NCI-H69 (cell line): ENCODE measurements at regions not wholly inside any gene's neighbourhood (a gene's known extent, or its start where the extent isn't known, plus 50 kb on each side); places are given as distances from the start of the nearest gene placed in this dataset.
"Not testable (repeated sequence)": the region's sequence is repeated elsewhere in the genome, so short reads cannot be mapped to it uniquely, and the experiment has no call there.

Experiments used
- DNase-seq: peaks from one replicate; lab custom pipeline; 2025; lab: John Stamatoyannopoulos, UW

GRCh38 chr2:147275943-147276342 is 568.9 kb upstream of the ACVR2A start:
- DNase-seq, result peak; percentile 8

GRCh38 chr2:147273628-147274027 is 571.2 kb upstream of the ACVR2A start:
- no peak for DNase-seq

GRCh38 chr2:147273106-147273505 is 571.7 kb upstream of the ACVR2A start:
- DNase-seq, result no peak

GRCh38 chr2:147269581-147269980 is 575.2 kb upstream of the ACVR2A start:
- not testable (repeated sequence) for DNase-seq

GRCh38 chr2:147260241-147260640 is 584.6 kb upstream of the ACVR2A start:
- no peak for DNase-seq

- no peak for DNase-seq
Measured at GRCh38 chr2:147255812-147256211, 589.0 kb upstream of the ACVR2A start.

GRCh38 chr2:147250652-147251356 is 594.0 kb upstream of the ACVR2A start:
- DNase-seq, result no peak

GRCh38 chr2:147247749-147248148 is 597.1 kb upstream of the ACVR2A start:
- no peak for DNase-seq

GRCh38 chr2:147242445-147242844 is 602.4 kb upstream of the ACVR2A start:
- no peak for DNase-seq

- DNase-seq, result no peak
Measured at GRCh38 chr2:147236601-147237000, 608.2 kb upstream of the ACVR2A start.

GRCh38 chr2:147232225-147232669 is 612.6 kb upstream of the ACVR2A start:
- DNase-seq, result peak; percentile 63

GRCh38 chr2:147231607-147232006 is 613.2 kb upstream of the ACVR2A start:
- DNase-seq, result no peak

GRCh38 chr2:147231081-147231480 is 613.7 kb upstream of the ACVR2A start:
- no peak for DNase-seq

- DNase-seq, result no peak
Measured at GRCh38 chr2:147227313-147227712, 617.5 kb upstream of the ACVR2A start.

GRCh38 chr2:147224070-147224469 is 620.8 kb upstream of the ACVR2A start:
- DNase-seq, result peak; percentile 74

GRCh38 chr2:147223553-147224060 is 621.2 kb upstream of the ACVR2A start:
- peak; percentile 91 for DNase-seq

- DNase-seq, result peak; percentile 59
Measured at GRCh38 chr2:147223119-147223518, 621.7 kb upstream of the ACVR2A start.

- DNase-seq, result no peak
Measured at GRCh38 chr2:147222506-147222905, 622.3 kb upstream of the ACVR2A start.

- DNase-seq, result peak; percentile 40
Measured at GRCh38 chr2:147214914-147215313, 629.9 kb upstream of the ACVR2A start.

- DNase-seq, result no peak
Measured at GRCh38 chr2:147211484-147211883, 633.3 kb upstream of the ACVR2A start.

- DNase-seq, result no peak
Measured at GRCh38 chr2:147204102-147204501, 640.7 kb upstream of the ACVR2A start.

GRCh38 chr2:147198651-147199171 is 646.1 kb upstream of the ACVR2A start:
- peak; percentile 90 for DNase-seq

GRCh38 chr2:147197754-147198483 is 646.9 kb upstream of the ACVR2A start:
- DNase-seq, result peak; percentile 71
